ENCODE measurements at regions not wholly inside any gene's neighbourhood (a gene's known extent, or its start where the extent isn't known, plus 50 kb on each side); places are given as distances from the start of the nearest gene placed in this dataset.

- Histone ChIP-seq H3K27ac (no peak overlapping the region), H3K4me1 (ENCODE audit: insufficient read depth) (no peaks in the 10 kb centered on the region), H3K9me3 (no peaks in the 10 kb centered on the region), H3K27me3 (no peaks in the 10 kb centered on the region), H3K36me3 (no peaks in the 10 kb centered on the region), H3K4me3 (no peak overlapping the region)
- intact Hi-C loops (cut with DNase I) = no loop called here
- WGBS, 3 donors = 94 to 98% (median 97%) methylated on average over 3 of the region's 3 CpGs
- TF ChIP-seq CTCF (IDR thresholded peaks at IDR 0.05) (no peak), POLR2A (IDR thresholded peaks at IDR 0.05) (no peak), EP300 (IDR thresholded peaks at IDR 0.05) (no peak)
- no peak for DNase-seq
Observed at GRCh38 chr4:167786504-167786903, 305.8 kb upstream of the ANXA10 start.

- DNase-seq = no peak
- intact Hi-C loops (cut with DNase I) = no loop called here
- TF ChIP-seq EP300 (IDR thresholded peaks at IDR 0.05) = no peak
- TF ChIP-seq CTCF (IDR thresholded peaks at IDR 0.05) = no peak
- TF ChIP-seq POLR2A (IDR thresholded peaks at IDR 0.05) = no peak
- Histone ChIP-seq H3K27ac (no peak overlapping the region), H3K36me3 (no peaks in the 10 kb centered on the region), H3K9me3 (no peaks in the 10 kb centered on the region), H3K4me1 (ENCODE audit: insufficient read depth) (no peaks in the 10 kb centered on the region), H3K4me3 (no peak overlapping the region), H3K27me3 (no peaks in the 10 kb centered on the region)
- WGBS, 3 donors = 89 to 98% (median 97%) methylated on average over 1 of the region's 1 CpG
Observed at GRCh38 chr4:167787231-167787630, 305.1 kb upstream of the ANXA10 start.

- TF ChIP-seq EP300 (IDR thresholded peaks at IDR 0.05) (no peak), CTCF (IDR thresholded peaks at IDR 0.05) (no peak), POLR2A (IDR thresholded peaks at IDR 0.05) (no peak)
Observed at GRCh38 chr4:167802463-167803212, 289.7 kb upstream of the ANXA10 start.

GRCh38 chr4:167811958-167812357 is 280.4 kb upstream of the ANXA10 start:
- 46 to 64% (median 63%) methylated on average over 1 of the region's 1 CpG for WGBS, 3 donors
- H3K27ac ChIP-seq = no peak overlapping the region
- no peak for TF ChIP-seq POLR2A (IDR thresholded peaks at IDR 0.05)
- TF ChIP-seq EP300 (IDR thresholded peaks at IDR 0.05) = no peak
- DNase-seq = no peak
- intact Hi-C loops (cut with DNase I) = no loop called here
- no peak overlapping the region for H3K4me3 ChIP-seq
- no peaks in the 10 kb centered on the region for H3K27me3 ChIP-seq
- H3K36me3 ChIP-seq = no peaks in the 10 kb centered on the region
- H3K4me1 ChIP-seq (ENCODE audit: insufficient read depth) = no peaks in the 10 kb centered on the region
- no peaks in the 10 kb centered on the region for H3K9me3 ChIP-seq

More at GRCh38 chr4:167802463-167803212, 289.7 kb upstream of the ANXA10 start:
- intact Hi-C loops (cut with DNase I) = no loop called here
- no peaks in the 10 kb centered on the region for H3K36me3 ChIP-seq
- H3K9me3 ChIP-seq = no peaks in the 10 kb centered on the region
- 87 to 92% (median 92%) methylated on average over 3 of the region's 3 CpGs for WGBS, 3 donors
- no peak overlapping the region for H3K27ac ChIP-seq
- no peak overlapping the region for H3K4me3 ChIP-seq
- no peak for DNase-seq
- no peaks in the 10 kb centered on the region for H3K4me1 ChIP-seq (ENCODE audit: insufficient read depth)
- H3K27me3 ChIP-seq = no peaks in the 10 kb centered on the region

- no peaks in the 10 kb centered on the region for H3K4me1 ChIP-seq (ENCODE audit: insufficient read depth)
- WGBS, 3 donors = 55 to 63% (median 58%) methylated on average over 2 of the region's 2 CpGs
- H3K27me3 ChIP-seq = no peaks in the 10 kb centered on the region
- no peak overlapping the region for H3K4me3 ChIP-seq
- TF ChIP-seq EP300 (IDR thresholded peaks at IDR 0.05) = no peak
- intact Hi-C loops (cut with DNase I) = no loop called here
- H3K36me3 ChIP-seq = no peaks in the 10 kb centered on the region
- H3K27ac ChIP-seq = no peak overlapping the region
- H3K9me3 ChIP-seq = no peaks in the 10 kb centered on the region
- DNase-seq = no peak
Observed at GRCh38 chr4:167826281-167826680, 266.1 kb upstream of the ANXA10 start.

Data from ovary (tissue), 7 donors.